ENCODE measurements at regions not wholly inside any gene's neighbourhood (a gene's known extent, or its start where the extent isn't known, plus 50 kb on each side); places are given as distances from the start of the nearest gene placed in this dataset.

GRCh38 chr11:95406271-95406670 lies 175.3 kb upstream of the SESN3 start:
- TF ChIP-seq EZH2 (IDR thresholded peaks at IDR 0.05; ENCODE audit: low read depth, low read length, severe bottlenecking) (no peak), CHD7 (IDR thresholded peaks at IDR 0.05; ENCODE audit: insufficient replicate concordance, low read length) (no peak)
